ENCODE measurements at regions not wholly inside any gene's neighbourhood (a gene's known extent, or its start where the extent isn't known, plus 50 kb on each side); places are given as distances from the start of the nearest gene placed in this dataset.

DNA sequence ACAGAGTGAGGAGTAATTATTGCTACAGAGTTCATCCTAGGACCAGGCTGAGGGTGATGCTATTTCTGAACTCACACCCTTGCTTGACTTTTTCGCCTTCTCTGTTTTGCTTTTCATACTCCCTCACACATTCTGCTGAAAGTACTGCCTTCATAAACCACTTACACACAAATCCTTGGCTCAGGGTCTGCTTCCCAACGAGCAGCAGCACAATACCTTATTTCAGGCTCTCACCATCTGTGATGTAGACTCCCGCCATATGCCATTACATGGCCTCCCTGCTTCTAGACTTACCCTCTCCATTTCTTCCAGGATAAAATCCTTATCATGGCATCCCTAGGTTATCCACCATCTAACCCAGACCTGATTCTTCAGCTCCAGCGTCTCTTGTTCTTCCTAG lies 321.3 kb upstream of the SPTLC3 start:
- TF ChIP-seq, protein P1, sequence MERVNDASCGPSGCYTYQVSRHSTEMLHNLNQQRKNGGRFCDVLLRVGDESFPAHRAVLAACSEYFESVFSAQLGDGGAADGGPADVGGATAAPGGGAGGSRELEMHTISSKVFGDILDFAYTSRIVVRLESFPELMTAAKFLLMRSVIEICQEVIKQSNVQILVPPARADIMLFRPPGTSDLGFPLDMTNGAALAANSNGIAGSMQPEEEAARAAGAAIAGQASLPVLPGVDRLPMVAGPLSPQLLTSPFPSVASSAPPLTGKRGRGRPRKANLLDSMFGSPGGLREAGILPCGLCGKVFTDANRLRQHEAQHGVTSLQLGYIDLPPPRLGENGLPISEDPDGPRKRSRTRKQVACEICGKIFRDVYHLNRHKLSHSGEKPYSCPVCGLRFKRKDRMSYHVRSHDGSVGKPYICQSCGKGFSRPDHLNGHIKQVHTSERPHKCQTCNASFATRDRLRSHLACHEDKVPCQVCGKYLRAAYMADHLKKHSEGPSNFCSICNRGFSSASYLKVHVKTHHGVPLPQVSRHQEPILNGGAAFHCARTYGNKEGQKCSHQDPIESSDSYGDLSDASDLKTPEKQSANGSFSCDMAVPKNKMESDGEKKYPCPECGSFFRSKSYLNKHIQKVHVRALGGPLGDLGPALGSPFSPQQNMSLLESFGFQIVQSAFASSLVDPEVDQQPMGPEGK (CRISPR knock-in tag; IDR thresholded peaks at IDR 0.05; ENCODE audit: borderline replicate concordance) = no peak
- TF ChIP-seq SNAI2 (CRISPR knock-in tag; IDR thresholded peaks at IDR 0.05) (no peak), ZFP30 (CRISPR knock-in tag; IDR thresholded peaks at IDR 0.05) (no peak), TCF4 (CRISPR knock-in tag; IDR thresholded peaks at IDR 0.05; ENCODE audit: borderline replicate concordance) (no peak), GLIS3 (CRISPR knock-in tag; IDR thresholded peaks at IDR 0.05) (no peak), PPARA (CRISPR knock-in tag; IDR thresholded peaks at IDR 0.05; ENCODE audit: borderline replicate concordance) (no peak), CSDC2 (CRISPR knock-in tag; IDR thresholded peaks at IDR 0.05) (no peak), TOX (CRISPR knock-in tag; IDR thresholded peaks at IDR 0.05; ENCODE audit: borderline replicate concordance) (no peak), RARB (CRISPR knock-in tag; IDR thresholded peaks at IDR 0.05) (no peak), ZFP3 (CRISPR knock-in tag; IDR thresholded peaks at IDR 0.05) (no peak), ISL1 (CRISPR knock-in tag; IDR thresholded peaks at IDR 0.05) (no peak), ZNF565 (CRISPR knock-in tag; conservative IDR thresholded peaks at IDR 0.05; ENCODE audit: low read depth) (no peak), BACH2 (CRISPR knock-in tag; IDR thresholded peaks at IDR 0.05; ENCODE audit: borderline replicate concordance) (no peak), ZNF70 (CRISPR knock-in tag; IDR thresholded peaks at IDR 0.05) (no peak)
- TF ChIP-seq, protein P2, sequence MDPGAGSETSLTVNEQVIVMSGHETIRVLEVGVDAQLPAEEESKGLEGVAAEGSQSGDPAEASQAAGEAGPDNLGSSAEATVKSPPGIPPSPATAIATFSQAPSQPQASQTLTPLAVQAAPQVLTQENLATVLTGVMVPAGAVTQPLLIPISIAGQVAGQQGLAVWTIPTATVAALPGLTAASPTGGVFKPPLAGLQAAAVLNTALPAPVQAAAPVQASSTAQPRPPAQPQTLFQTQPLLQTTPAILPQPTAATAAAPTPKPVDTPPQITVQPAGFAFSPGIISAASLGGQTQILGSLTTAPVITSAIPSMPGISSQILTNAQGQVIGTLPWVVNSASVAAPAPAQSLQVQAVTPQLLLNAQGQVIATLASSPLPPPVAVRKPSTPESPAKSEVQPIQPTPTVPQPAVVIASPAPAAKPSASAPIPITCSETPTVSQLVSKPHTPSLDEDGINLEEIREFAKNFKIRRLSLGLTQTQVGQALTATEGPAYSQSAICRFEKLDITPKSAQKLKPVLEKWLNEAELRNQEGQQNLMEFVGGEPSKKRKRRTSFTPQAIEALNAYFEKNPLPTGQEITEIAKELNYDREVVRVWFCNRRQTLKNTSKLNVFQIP (CRISPR knock-in tag; IDR thresholded peaks at IDR 0.05; ENCODE audit: borderline replicate concordance, low read depth) = no peak
- TF ChIP-seq, protein P3, sequence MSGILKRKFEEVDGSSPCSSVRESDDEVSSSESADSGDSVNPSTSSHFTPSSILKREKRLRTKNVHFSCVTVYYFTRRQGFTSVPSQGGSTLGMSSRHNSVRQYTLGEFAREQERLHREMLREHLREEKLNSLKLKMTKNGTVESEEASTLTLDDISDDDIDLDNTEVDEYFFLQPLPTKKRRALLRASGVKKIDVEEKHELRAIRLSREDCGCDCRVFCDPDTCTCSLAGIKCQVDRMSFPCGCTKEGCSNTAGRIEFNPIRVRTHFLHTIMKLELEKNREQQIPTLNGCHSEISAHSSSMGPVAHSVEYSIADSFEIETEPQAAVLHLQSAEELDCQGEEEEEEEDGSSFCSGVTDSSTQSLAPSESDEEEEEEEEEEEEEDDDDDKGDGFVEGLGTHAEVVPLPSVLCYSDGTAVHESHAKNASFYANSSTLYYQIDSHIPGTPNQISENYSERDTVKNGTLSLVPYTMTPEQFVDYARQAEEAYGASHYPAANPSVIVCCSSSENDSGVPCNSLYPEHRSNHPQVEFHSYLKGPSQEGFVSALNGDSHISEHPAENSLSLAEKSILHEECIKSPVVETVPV (CRISPR knock-in tag; IDR thresholded peaks at IDR 0.05) = no peak
- TF ChIP-seq, protein P4, sequence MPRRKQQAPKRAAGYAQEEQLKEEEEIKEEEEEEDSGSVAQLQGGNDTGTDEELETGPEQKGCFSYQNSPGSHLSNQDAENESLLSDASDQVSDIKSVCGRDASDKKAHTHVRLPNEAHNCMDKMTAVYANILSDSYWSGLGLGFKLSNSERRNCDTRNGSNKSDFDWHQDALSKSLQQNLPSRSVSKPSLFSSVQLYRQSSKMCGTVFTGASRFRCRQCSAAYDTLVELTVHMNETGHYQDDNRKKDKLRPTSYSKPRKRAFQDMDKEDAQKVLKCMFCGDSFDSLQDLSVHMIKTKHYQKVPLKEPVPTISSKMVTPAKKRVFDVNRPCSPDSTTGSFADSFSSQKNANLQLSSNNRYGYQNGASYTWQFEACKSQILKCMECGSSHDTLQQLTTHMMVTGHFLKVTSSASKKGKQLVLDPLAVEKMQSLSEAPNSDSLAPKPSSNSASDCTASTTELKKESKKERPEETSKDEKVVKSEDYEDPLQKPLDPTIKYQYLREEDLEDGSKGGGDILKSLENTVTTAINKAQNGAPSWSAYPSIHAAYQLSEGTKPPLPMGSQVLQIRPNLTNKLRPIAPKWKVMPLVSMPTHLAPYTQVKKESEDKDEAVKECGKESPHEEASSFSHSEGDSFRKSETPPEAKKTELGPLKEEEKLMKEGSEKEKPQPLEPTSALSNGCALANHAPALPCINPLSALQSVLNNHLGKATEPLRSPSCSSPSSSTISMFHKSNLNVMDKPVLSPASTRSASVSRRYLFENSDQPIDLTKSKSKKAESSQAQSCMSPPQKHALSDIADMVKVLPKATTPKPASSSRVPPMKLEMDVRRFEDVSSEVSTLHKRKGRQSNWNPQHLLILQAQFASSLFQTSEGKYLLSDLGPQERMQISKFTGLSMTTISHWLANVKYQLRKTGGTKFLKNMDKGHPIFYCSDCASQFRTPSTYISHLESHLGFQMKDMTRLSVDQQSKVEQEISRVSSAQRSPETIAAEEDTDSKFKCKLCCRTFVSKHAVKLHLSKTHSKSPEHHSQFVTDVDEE (CRISPR knock-in tag; IDR thresholded peaks at IDR 0.05) = no peak
- no peak for ATAC-seq

DNA sequence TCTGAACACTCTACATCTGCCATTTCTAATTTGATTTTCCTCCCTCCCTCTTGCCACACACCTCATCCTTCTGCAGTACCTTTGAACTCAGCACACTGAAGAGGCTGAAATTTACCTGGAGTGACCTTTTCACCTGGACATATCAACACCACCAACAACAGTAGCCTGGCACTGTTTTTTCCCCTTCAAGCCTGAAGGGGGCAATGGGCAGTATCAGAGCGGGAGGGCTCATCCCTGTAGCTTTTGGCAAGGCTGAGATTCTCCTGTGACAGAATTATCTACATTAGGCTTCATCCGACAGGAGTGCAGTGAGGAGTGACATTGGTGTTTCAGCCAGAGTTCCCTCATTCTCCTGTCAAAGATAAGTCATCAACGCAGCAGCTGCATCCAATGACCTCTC lies 312.8 kb upstream of the SPTLC3 start:
- TF ChIP-seq RARB (CRISPR knock-in tag; IDR thresholded peaks at IDR 0.05) (no peak), ZC3H10 (CRISPR knock-in tag; IDR thresholded peaks at IDR 0.05) (no peak), ZFP30 (CRISPR knock-in tag; IDR thresholded peaks at IDR 0.05) (no peak), GLIS3 (CRISPR knock-in tag; IDR thresholded peaks at IDR 0.05) (no peak), ZNF565 (CRISPR knock-in tag; conservative IDR thresholded peaks at IDR 0.05; ENCODE audit: low read depth) (no peak), TOX (CRISPR knock-in tag; IDR thresholded peaks at IDR 0.05; ENCODE audit: borderline replicate concordance) (no peak), OSR1 (CRISPR knock-in tag; IDR thresholded peaks at IDR 0.05) (no peak), SNAI2 (CRISPR knock-in tag; IDR thresholded peaks at IDR 0.05) (no peak), PPARA (CRISPR knock-in tag; IDR thresholded peaks at IDR 0.05; ENCODE audit: borderline replicate concordance) (no peak)
- TF ChIP-seq, protein P2 (CRISPR knock-in tag; IDR thresholded peaks at IDR 0.05; ENCODE audit: borderline replicate concordance, low read depth) = no peak
- TF ChIP-seq, protein P4 (CRISPR knock-in tag; IDR thresholded peaks at IDR 0.05) = no peak

More for the DNA sequence above, 312.8 kb upstream of the SPTLC3 start:
- ATAC-seq = no peak
